G401 (cell line): ENCODE measurements at regions not wholly inside any gene's neighbourhood (a gene's known extent, or its start where the extent isn't known, plus 50 kb on each side); places are given as distances from the start of the nearest gene placed in this dataset.

Source experiments
- DNase-seq: peaks from one replicate; pipeline ENCODE4 v3.0.0-alpha.2; 2015; ENCODE audit warnings: low spot score
- in situ Hi-C: cut with HindIII; loops from 2 replicates; pipeline ENCODE4 v1.10.0; 2016; ENCODE audit warnings: low sequenced_read_pairs, mixed read lengths

DNA sequence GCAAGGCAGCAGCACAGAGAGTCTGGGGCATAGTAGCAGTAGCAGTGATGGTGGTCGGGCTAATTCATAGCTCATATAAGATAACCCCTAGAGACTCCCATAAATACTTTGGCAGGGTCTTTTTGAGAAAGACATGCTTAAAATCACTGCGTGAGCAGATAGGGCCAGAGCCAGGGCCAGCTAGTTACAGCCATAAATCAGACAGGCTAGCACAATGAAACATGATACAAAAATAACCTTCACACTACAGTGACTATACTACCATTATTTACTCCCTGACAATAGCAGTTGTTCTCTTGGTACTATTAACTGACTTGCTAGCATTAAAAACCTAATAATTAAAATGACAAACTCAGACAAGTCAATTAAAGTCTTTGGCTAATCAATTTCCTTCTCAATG, 295.9 kb downstream of the SMARCA1 start:
- no peak for DNase-seq
- in situ Hi-C loops = no loop called here

GRCh38 chrX:129193357-129193756, 329.9 kb downstream of the SMARCA1 start:
- in situ Hi-C loops = no loop called here
- peak; percentile 1 for DNase-seq

GRCh38 chrX:129188231-129188630, 335.1 kb downstream of the SMARCA1 start:
- in situ Hi-C loops = no loop called here
- DNase-seq = no peak

DNA sequence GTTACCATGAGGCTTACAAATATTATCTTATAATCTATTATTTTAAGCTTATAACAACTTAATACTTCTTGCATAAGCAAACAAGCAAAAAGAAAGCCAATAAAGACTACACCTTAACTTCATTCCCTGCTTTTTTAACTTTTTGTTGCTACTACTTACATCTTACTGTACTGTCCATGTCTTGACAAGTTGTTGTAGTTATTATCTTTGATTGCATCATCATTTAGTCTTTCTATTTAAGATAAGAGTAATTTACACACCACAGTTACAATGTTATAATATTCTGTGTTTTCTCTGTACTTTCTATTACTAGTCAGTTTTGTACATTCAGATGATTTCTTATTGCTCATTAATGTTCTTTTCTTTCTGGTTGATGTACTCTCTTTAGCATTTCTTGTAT, 346.6 kb downstream of the SMARCA1 start:
- DNase-seq = no peak
- in situ Hi-C loops = no loop called here

DNA sequence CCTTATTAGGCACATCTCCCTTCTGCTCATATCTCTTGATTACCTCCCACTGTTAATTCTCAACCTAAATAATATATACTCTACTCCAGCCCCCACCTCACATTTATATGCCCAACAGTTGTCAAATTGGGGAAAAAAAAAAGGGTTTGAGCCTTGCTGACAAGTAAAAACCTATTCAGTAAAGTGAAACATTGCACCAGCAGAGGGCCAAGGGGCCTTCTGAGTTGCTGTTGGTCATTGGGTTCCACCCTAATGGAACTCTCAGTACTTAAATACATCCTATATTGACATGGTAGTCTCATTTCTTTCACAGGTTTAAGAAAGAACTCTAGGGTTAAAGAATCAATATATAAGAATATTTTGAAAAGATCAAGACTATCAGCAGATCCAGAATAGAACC, 362.2 kb downstream of the SMARCA1 start:
- in situ Hi-C loops = no loop called here
- DNase-seq = no peak

DNA sequence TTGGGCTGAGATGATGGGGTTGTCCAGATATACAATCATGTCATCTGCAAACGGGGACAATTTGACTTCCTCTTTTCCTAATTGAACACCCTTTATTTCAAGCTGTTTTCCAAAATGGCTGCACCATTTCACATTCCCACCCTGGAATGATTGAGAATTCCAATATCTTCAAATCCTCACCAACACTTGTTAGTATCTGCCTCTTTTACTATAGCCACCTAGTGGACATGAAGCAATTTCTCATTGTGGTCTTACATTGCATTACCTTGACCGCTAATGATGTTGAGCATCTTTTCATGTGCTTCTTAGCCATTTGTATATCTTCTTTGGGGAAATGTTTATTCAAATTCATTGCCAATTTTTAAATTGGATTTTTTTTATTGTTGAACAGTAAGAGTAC, 364.8 kb downstream of the SMARCA1 start:
- in situ Hi-C loops = no loop called here
- no peak for DNase-seq

- in situ Hi-C loops = no loop called here
- no peak for DNase-seq
Measured at GRCh38 chrX:129145840-129146272, 377.4 kb downstream of the SMARCA1 start.

GRCh38 chrX:129145385-129145784, 377.9 kb downstream of the SMARCA1 start:
- in situ Hi-C loops = no loop called here
- DNase-seq = no peak

DNA sequence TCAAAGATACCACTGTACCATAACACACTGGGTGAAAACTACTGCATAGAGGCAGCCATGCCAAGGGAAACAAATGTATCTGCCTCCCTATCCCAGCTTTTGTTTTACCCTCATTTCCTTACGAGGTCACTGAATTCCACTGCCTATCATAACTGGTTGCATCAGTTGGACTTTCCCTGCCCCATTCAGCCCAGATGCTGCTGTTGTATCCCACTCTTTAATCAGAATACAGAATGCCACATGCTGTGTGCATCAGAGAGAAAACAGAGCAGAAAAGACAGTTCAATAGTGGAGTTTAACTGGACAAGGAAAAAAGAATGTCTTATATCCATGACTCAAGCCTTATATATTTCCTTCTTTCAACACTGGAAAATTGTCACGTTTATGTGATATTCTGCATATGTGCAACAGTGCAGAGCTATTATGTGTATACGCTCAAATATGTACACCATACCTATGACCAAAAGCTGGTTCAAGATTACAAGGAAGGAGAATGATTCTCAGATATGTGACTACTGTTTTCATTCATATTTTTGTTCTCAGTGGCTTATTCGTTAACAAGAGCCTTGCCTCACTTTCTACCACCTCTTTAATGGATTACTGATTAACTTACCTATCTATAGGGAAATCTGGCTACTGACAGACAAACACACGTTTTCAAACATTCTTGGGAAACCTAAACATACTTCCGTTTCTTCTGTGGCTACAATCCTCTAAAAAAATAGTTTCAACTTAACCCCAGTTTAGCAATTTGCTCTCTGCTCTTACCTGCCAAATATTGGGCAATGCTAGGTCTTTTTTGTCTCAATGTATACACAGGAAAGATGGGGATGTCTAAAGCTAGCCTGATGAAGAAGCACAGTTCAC, 378.9 kb downstream of the SMARCA1 start:
- no peak for DNase-seq
- in situ Hi-C loops = no loop called here

DNA sequence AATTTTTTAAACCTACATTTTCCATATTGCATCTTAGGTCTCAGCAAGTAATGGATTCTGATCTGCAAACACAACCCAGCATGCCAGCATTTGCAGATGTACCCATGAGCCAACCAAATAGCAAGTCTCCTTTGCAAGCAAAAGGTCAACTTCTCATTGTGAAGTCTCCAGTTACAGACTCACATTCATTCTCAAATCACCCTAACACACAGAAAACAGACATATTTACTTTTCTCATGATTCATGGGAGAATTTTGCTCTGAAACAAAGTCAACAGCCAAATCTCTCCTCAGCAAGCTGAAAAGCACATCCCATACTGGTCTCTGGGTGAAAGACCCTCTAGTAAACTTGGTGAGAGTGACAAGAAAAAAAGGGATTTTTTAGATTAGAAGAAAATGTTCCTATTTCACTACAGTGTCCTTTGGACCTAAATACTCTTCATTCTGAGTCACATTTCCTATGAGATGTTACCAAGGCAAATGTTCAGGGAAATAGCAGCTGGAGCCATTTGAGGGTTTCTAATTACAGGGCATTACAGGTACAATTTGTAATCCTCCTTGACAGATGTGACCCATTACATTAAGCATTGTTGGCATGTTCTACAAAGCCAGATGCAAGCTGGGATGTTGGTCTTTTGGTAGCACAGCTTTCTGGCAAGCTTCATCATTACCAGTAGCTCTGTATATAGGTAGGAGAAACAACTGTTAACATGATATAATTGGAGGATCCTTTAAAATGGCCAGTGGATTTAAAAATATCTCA, 383.3 kb downstream of the SMARCA1 start:
- in situ Hi-C loops = no loop called here
- DNase-seq = no peak

- DNase-seq = no peak
- in situ Hi-C loops = no loop called here
Measured at GRCh38 chrX:129125122-129125914, 398.0 kb downstream of the SMARCA1 start.

- in situ Hi-C loops = no loop called here
- DNase-seq = no peak
Measured at GRCh38 chrX:129123795-129124194, 399.5 kb downstream of the SMARCA1 start.

GRCh38 chrX:129116676-129117470, 406.4 kb downstream of the SMARCA1 start:
- in situ Hi-C loops = no loop called here
- DNase-seq = no peak

DNA sequence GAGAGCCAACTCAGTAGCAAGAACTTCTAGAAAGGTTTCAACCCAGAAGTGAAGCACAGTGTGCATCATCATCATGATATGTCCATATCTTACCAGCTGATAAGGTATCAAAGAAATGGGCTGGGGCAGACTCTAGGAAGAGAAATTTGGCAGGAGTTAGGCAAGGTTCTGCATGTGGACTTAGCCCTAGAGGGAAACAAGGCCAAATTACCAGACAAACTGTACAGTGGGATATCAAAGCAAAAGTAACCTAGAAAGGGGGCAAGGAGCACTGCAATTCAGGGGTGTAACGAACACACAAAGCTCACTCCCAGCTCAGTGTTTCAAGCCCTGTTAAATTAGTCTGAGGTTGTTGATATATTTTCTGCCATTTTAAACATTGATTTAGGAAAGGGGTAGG, 407.4 kb downstream of the SMARCA1 start:
- no peak for DNase-seq
- in situ Hi-C loops = no loop called here

GRCh38 chrX:129115104-129115503, 408.2 kb downstream of the SMARCA1 start:
- in situ Hi-C loops = no loop called here
- peak; percentile 2 for DNase-seq

GRCh38 chrX:129111081-129111798, 412.1 kb downstream of the SMARCA1 start:
- in situ Hi-C loops = no loop called here
- DNase-seq = no peak

GRCh38 chrX:129108936-129109335, 414.4 kb downstream of the SMARCA1 start:
- in situ Hi-C loops = no loop called here
- DNase-seq = no peak

DNA sequence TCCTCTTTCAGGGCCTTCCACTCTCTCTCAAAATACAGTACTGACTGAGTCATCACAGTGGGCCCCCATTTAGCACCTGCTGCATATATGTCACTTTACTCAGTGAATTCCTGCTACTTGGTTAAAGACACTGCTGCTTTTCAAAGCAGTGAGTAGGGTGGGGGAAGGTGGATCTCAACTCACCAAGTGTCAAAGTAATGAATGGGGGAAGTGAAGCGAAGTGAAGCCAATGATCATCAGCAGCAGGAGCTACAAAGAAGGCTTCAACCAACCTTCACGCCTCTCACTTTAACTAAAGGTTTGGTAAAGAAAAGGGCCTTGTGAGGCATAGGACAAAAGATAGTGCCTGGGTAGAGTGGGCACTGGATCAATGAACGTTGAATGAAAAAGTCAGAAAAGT, 424.1 kb downstream of the SMARCA1 start:
- in situ Hi-C loops = no loop called here

More for the DNA sequence above, 424.1 kb downstream of the SMARCA1 start:
- no peak for DNase-seq
